Left renal pelvis (tissue), 4 donors: ENCODE measurements at regions not wholly inside any gene's neighbourhood (a gene's known extent, or its start where the extent isn't known, plus 50 kb on each side); places are given as distances from the start of the nearest gene placed in this dataset.

Experiments used
- DNase-seq, 4 donors: peaks; one replicate each; pipeline ENCODE4 v3.0.0-alpha.2; 2013; ENCODE audit warnings: low read depth in 4 of 4, low spot score in 3 of 4

DNA sequence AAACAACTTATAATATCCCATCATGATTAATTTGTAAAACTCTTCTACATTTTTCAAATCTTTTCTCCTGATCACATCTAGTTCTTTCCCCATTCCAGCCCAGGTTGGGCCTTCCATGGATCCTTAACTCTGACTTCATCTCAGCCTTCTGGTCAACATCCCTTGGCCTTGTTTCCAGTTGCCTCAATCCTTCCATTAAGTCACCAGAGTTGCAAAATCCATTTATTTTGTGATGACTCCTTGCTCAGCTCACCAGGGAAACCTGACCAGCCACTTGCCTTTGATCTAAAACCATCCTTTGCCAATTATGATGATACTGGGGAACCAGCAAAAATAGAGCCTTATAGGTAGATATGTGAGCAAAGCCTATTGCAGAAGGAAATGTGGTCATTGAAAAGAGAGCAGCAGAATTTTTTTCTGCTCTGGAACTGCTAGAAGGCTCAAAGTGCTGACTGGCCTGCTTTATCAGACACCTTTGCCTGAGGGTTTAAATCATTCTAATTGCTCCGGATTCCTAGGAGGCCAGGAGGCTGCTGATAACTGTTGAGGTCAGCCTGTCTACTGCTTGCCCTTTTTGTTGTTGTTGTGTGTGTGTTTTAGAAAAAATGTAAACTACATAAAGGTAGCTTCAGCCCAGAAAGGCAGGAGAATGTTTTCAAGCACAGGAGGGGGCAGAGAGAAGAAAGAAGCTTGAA lies 512.2 kb upstream of the GRIA1 start:
- no peak for DNase-seq

DNA sequence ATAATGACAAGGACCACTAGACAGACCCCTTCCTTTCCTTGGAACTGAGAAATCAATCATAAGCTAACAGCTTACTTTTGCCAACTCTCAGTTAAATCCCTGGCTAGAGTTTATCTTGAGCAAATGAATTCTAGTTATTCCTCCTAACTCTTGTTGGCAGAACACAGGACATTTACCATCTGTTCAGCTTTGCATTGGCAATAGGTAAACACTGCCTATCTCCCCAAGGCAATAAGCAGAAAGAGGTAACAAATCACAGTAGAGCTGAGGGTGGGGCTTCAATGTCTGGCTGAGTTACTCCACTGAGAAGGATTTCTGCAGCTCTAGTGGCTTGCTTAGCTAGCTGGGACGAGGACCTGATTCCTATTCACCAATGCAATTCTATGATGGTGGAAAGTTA lies 503.3 kb upstream of the GRIA1 start:
- DNase-seq, result no peak

DNA sequence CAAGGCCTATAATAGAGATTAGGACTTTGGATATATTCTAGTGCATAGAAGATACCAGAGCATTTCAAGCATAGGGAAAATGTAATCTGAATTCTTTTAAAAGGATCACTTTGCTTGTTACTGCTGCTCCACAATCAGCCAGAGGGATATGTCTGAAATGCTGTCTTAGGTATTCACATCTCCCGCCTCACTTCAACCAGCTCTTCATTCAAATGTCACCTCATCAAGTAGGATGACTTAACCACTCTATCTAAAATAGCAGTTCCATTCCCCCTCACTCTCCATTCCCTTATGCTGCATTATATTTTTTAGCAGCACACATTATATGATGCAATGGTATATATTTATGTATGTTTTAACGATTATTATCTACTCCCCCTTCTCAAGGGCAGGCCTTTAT lies 500.3 kb upstream of the GRIA1 start:
- no peak for DNase-seq

DNA sequence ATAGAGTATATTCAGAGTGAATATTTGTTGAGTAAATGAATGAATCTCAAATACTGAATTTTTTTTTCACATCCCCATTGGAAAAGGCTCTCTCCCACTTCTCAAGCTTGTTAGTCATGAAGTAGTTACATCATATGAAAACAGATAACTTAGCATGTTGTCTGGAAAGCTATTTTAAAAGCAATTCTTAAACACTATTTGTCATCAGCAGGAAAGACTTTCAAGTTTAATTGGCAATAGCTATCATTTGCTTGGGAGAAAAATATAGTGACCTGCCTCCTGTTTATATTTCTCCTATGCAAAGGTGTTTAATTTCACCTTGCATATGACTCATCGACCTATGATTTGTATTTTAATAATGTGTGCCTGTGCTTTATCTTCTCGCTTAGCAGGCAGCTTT lies 499.8 kb upstream of the GRIA1 start:
- no peak for DNase-seq

DNA sequence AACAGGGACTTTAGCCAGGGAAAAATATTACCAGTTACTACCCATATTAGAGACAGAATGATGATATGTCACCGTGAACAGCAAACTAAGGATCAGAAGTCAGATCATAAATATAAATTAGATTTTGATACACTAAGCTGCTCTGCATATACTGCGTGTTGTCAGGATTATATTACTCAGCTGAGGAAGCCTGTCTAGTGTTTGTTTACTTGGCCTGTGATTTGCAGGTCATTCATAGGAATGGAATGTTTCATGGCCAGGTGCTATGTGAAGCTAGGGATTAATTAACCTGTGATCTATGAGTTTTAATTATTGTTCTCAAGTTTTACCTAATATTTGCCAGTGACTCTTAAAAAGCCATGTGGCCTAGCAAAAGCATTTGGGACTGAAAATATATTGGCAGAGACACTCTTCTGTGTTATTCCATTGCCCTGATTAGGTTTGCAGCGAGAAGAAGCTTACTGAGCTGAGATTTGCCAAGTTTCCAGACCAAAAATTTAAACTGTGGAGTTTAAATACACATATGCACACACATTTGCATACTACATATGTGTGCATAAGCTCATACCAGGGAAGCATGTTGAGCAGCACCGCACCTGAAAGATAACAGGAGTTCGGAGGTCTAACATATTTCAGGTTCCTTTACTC lies 496.3 kb upstream of the GRIA1 start:
- DNase-seq, result no peak

DNA sequence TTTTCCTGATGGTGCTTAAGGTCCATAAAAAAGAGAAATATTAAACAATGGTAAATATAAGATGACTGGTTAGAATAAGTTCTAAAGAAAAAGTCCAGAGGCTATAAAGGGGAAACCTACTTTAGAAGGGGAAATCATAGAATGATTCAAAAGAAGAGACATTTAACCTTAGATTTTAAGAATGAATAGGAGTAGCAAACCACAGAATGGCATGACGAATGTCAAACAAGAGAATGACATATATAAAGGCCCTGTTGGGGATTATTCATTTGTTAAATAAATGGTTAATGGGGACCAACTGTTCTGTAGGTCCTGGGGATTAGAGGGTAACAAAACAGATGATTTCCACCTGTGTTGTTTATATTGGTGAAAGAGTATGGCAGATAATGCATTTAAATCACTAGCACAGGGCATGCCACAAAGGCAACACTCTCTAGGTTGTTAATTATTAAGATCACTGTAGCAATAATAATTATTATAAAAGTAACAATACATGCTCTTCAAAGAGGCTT lies 495.2 kb upstream of the GRIA1 start:
- no peak for DNase-seq

DNA sequence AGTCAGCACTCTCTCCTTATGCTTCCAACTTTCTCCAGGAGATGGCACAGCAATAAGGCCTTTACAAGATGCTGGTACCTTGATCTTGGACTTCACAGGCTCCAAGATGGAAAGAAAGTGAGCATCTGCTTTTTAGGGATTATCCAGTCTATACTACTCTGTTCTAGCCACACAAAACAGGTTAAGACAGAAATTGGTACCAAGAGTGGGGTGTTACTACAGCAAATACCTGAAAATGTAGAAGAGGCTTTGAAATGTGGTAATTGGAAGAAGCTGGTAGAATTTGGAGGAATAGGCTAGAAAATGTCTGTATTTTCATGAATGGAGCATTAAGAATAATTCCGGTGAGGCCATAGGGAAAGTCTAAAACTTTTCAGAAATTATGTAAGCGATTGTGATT lies 484.8 kb upstream of the GRIA1 start:
- no peak for DNase-seq

DNA sequence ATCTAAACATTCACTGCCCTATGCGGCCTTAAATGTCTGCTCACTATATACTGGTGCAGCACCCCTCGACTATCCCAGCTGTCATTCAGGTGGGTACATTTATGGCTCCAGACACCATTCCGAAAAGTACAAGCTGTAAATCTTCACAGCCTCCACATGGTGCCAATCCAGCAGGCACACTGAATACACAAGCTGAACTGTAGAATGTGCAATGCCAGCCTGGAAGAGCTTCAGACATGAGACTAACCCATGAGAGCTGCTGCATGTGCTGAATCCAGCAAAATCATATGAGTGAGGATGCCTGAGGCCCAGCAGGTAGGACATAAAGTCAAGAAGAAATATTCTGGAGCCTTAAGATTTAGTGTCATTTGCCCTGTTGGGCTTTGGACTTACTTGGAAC lies 483.8 kb upstream of the GRIA1 start:
- DNase-seq, result no peak

DNA sequence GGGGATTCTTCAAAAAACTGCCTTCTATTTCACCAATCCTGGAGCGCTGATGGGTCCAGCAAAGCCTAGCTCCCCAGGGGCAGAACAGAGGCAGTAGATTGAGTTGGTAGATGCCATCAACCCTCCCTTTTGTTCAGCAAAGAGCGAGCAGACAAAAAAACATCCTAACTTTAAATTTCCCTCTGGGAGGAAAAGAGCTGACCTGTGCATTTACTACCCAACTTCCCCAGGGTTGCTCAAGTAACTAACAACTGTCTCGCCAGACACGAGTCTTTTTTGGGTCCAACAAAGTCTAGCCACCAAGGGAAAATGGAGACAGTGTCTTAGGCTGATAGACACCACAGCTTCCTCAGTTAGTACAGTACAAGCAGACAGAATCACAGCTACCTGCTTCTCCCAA lies 476.3 kb upstream of the GRIA1 start:
- DNase-seq, result no peak

DNA sequence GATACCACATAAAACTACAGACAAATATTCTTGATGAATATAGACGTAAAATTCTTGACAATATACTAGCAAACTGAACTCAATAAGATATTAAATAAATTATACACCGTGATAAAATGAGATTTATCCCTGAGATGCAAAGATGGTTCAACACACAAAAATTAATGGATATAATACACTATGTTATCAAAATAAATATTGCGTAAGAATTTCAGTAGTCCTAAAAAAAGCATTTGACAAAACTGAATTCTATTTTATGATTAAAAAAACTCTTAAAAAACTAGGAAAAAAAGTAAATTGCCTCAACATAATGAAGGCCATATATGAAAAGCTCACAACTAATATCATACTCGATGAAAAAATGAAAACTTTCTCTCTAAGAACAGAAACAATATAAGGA lies 472.3 kb upstream of the GRIA1 start:
- DNase-seq, result no peak

DNA sequence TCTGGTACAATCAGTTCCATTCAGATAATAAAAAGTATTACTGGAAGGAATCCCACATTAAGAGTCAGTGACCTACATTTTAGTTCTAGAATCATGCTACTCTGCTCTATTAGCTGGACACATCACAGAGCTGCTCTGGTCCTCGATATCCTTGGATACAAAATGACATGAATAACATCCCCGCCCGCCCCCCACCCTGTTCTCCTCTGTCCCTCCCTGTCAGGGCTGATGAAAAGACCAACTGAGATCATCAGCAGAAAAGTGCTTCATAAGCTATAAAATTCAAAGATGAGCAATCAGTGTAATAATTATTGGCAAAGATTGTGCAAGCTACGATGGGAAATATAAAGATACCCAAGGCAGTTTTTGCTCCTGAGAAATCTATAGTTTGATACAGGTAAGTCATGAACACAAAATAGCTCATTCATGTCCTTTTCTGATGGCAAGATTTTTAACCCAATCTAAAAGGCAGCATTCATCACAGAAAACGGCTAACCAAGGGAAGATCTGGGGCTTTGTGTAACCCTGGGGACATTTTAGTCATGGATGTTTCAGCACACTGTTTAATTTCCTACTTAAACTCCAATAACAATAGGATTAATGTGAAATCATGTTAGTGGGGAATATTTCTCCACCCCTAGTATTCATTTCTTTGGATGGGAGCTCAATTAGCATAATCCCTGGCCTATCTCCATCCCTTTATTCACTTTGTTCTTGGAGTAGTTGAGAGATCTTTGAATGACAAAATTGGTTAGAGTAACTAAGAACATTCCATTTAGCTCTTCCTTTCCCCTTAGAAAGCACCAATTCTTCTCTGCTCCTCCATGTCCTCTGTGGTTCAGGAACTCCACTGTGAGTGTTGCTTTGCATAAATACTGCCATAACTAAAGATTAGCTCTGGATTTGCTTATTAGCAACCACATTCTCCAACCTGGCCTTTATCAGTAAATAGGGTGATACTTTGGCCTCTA lies 459.4 kb upstream of the GRIA1 start:
- DNase-seq, result no peak

DNA sequence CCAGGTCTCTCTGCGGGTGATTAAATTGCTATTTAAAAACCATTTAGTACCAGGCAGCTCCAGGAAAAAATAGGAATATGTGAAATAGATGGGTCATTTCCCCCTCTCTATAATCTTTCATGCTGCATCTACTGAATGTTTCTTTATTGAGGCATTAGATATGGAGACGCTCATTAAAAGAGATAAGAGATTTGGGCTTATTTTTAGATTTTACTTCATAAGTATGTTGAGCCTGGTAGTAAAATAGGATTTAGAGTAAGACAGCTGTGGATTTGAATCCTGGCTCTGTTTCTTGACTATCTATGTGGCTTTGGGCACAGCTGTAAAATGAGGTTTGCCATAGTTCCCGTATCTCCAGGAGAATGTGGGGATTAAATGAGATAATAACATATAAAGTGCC lies 451.0 kb upstream of the GRIA1 start:
- no peak for DNase-seq

DNA sequence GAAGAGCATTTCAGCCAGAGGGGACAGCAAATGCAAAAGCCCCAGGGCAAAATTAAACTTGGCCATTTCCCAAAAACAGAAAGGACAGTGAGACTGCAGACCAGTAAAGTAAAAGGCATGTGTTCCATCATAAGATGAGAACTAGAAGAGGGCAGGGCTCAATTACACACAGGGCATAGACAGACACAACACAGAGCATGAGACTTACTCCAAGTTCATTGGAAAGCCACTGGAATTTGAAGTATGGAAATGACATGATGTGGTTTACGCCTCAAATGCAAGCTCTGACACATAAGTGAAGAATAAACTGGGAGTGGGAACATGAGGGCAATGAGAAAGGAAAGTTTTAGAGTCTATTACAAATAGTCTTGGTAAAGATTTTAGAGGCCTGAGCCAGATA lies 446.6 kb upstream of the GRIA1 start:
- no peak for DNase-seq

DNA sequence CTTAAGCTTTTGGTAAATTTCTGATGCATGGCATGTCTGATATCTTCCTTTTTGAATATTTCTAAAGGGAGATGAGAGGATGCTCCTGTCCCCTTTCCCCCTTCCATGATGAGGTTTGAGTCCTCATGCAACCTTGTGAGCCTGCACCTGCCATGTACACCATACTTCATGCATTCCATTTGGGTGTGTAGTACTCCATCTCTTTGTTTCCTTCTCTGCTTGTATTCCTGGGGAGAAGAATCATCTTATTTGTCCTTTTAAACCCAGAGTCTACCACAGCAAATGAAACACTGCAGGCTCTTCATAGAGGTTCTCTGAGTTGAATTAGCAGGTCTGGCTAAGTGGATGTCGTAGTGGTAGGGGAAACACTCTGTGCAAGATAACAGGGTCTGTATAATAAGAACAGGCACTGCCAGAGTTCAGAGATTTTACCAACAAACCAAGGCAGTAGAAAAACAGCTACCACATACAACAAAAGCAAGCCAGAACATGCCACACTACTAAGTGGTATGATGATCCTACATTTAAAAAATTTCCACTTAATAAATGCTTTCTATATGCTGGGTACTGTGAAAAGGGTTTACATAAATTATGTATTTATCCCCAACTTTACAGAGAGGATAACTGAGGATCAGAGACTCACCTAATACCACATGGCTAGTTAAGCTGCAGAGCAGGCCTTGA lies 439.8 kb upstream of the GRIA1 start:
- no peak for DNase-seq

DNA sequence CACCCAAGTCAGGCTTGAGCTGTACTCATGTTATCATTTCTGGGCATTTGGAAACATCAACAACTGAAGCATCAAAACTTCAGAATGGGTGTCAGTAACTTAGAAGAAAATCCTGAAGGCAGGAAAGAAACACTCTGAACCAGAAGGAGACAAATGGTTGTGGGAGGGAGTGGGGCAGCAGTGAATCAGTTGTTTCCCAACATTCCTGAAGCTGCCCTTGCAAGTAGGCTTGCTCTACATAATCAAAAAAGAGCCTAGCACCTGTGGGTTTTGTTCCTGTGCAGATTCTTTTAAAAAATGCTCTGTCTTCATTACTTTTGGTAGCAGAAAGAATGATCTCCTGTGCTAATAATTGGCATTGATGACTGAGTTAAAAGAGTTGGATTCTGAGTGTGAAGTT lies 424.2 kb upstream of the GRIA1 start:
- no peak for DNase-seq

DNA sequence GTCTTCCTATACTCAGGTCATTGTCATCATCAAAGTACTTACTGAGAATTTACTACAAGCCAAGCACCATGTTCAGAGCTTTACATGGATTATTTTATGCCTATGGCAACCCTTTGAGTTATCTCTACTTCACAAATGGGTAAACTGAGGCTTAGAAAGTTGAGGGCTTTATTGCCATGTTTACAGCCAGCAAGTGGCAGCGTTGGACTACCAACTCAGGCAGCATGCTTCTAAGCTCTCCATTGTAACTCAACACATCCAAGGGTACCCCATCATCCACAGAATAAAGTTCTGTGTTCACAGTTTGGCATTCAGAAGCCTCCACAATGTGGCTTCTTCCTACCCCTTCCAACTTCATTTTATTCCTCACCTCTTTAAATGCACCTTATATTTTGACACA lies 422.6 kb upstream of the GRIA1 start:
- no peak for DNase-seq

DNA sequence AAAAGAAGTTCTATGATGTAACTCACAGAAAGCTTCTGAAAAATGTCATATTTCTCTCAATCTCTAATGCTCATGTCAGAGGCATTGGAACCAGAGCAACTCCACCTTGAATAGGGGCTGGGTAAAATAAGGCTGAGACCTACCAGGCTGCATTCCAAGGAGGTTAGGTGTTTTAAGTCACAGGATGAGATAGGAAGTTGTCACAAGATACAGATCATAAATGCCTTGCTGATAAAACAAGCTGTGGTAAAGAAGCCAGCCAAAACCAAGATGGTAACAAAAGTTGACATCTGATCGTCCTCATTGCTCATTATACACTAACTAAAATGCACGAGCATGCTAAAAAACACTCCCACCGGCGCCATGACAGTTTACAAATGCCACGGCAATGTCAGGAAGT lies 411.1 kb upstream of the GRIA1 start:
- DNase-seq, result no peak

DNA sequence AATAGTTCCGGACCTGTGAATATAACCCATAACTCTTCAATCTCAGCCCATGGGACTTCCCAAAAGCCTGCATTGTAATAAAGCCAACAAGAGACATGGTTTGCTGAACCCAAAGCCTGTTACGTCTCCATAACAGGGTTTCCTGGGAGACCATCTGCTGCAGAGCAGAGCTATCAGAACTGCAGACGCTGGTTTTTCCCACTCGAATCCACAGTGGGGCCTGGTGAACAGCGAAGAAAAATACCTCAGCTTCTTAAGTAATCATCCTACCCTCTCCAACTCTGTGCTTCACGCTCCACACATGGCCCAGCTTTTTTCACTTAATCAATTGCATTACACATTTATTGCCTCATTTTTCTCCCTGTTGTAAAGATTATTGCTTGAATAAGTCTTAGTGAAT lies 409.5 kb upstream of the GRIA1 start:
- no peak for DNase-seq

DNA sequence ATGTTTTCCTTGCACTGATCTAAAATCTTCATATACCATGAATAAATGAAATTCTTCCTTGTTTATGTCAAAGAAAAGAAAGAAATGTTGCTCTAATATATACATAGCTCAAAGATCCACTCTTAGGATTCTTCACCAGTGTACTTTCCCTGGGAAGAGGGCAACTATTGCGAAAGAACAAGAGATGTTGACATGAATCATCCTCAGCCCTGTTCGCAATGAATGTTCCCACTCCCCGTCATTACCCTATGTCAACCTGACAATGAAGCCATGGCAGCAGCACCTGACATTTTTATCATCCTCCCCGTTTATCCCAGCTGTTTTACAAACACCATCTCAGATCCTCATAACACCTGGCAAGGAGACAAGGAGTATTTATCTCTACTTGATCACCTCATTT lies 409.1 kb upstream of the GRIA1 start:
- DNase-seq, result no peak

DNA sequence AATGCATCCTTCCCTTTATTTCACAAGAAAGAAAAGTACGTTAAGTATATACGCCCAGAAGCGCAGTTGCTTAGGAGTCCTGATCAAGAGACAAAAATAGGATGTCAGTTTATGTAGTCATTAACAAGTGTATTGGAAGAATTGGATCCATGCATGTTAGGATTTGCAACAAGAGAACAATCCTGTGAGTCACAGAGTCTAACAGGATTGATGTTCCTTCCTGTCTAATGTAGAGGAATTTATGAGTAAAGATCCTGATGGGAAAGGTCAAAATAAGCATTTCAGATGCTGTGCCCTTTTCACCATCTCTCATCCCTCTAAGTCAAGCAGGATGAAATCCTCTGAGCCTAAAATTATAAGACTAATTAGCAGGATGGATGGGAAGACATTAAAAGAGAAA lies 406.0 kb upstream of the GRIA1 start:
- no peak for DNase-seq

DNA sequence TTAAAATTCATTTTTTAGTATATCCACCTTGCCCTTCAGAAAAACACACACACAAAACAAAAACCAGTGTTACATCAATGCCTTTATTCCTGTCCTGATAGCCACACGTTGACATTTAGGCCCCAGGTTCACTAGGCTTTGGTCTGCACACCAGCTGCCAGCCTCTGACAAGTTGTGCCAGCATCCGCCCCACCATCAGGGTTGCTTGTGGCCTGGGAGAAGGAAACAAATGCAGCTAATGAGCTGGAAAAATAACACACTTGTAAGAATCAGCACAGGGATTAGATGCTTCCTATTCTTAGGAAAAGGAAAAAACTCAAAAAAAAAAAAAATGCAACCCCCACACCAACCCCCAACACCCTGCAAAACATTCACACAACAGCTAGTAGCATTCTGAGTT lies 404.0 kb upstream of the GRIA1 start:
- no peak for DNase-seq
